ENCODE measurements at regions not wholly inside any gene's neighbourhood (a gene's known extent, or its start where the extent isn't known, plus 50 kb on each side); places are given as distances from the start of the nearest gene placed in this dataset.
"Not testable (repeated sequence)": the region's sequence is repeated elsewhere in the genome, so short reads cannot be mapped to it uniquely, and the experiment has no call there.

DNA sequence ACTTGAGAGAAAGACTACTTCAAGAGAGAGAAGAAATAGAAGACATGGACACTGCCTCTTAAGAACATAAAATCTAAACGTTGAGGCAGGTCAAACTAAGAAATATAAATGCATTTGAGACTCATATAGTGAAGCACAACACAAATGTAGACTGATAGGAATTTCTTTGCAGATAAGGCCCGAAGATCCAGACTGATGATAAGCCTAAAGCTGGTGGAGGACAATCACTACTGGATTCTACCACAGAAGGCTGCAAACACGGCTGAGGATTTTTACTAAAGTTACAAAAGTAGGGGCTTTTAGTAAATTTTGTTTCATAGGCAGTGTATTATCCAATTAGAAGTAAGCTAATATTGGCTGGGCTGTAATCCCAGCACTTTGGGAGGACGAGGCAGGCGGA, 278.3 kb downstream of the RAP2B start:
- DNase-seq (ENCODE audit: low spot score): no peak

DNA sequence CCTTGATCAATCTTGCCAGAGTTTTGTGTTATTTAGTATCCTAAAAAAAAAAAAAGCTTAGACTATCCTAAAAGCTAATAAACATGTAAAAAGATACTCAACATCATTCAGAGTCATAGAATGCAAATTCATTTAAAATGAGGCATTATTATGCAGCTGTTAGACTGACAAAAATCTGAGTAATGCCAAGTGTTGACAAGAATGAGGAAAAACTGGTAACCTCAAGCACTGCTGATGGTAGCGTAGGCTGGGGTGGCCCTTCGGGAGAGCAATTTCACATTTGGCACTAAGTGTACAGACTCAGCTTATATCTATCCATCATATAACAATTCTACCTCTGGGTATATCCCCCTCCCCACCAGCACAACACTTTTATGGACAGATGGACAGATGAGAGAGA, 280.4 kb downstream of the RAP2B start:
- no peak for DNase-seq (ENCODE audit: low spot score)

DNA sequence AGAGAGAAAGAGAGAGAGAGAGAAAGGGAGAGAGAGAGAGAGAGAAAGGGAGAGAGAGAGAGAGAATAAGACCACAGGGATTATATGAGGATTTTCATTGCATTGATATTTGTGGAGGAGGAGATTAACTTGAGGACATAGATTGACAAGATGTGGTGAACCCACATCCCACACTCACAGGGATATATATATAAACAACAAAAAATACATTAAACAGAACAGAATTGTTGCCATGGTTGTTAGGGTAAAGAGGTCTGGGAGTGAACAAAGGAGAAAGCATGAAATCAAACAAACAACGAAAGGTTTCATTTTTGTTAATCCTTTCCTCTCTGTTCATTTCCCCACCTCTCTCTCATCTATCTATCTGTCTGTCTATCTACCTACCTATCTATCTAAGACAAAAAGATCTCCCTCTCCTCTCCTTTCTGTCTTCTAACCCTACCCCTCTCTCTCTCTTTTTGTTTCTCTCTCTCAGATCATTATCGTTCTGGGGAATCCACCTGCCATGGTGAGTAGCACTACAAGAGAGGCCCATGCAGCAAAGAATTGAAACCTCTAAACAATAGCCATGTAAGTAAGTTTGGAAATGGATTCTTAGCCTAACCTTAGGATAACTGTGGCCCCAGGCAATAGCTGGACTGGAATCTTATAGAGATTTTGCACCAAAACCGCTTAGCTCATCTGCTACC, 280.9 kb downstream of the RAP2B start:
- DNase-seq (ENCODE audit: low spot score): no peak

DNA sequence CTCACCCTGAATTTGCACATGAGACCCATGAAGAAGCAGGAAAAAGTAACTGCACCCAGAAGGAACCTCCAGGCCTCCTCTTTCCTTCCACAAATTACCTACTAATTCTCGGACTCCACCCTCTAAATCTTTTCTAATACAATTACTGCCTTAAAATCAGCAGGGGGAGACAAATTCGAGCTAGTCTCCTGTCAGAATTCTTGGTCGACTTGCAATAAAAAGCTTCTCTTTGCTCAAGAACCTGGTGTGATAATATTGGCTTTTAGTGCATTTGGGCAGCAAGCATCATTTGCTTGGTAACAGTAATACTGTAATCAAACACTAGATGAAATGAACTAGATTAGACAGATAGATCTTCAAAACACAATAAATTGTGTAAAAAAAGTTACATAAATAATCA, 281.9 kb downstream of the RAP2B start:
- DNase-seq (ENCODE audit: low spot score): no peak

DNA sequence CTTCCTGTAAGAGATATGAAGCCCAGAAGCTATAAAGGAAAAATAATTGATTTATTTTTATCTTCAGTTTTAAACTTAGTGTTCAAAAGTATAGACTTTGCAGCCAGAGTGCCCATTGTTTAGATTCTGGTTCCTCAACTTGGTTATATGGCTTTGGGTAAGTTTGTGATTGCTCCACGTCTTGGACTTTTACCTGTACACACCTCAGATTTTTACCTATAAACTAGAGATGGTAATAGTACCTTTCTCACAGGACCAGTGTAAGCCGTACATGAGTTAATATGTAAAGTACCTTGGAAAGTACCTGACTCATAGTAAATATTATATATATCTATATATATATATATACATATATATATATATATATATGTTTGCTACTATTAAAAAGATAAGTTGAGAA, 283.8 kb downstream of the RAP2B start:
- DNase-seq (ENCODE audit: low spot score): no peak

DNA sequence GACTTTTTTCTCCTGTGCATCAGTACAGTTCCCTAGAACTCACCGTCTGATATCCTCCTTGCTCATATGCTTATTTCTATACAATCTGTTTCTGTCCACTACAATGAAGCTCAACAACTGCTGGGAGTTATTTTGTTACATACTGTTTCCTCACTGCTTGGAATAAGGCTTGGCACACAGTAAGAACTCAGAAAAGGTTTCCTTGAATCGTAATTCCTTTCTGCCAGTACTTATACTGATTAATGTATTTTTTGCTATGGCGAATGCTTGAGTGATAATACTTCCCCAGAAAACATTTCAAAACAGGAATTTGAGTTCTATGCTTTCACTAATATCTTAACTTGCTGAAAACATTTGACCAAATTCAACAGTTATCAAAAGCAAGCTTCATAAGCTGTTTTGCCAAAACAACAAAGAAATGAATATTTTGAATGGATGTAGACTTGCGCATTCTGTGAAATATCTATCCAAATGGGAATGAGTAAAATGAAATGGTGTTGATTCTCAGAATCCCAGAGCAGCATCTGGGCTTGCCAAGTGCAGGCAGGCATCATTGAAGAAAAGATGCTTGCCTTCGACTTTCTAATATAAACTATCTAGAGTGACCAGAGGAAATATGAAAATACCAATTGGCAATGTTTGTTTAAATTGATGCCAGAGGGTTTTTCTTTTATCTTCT, 286.3 kb downstream of the RAP2B start:
- no peak for DNase-seq (ENCODE audit: low spot score)

DNA sequence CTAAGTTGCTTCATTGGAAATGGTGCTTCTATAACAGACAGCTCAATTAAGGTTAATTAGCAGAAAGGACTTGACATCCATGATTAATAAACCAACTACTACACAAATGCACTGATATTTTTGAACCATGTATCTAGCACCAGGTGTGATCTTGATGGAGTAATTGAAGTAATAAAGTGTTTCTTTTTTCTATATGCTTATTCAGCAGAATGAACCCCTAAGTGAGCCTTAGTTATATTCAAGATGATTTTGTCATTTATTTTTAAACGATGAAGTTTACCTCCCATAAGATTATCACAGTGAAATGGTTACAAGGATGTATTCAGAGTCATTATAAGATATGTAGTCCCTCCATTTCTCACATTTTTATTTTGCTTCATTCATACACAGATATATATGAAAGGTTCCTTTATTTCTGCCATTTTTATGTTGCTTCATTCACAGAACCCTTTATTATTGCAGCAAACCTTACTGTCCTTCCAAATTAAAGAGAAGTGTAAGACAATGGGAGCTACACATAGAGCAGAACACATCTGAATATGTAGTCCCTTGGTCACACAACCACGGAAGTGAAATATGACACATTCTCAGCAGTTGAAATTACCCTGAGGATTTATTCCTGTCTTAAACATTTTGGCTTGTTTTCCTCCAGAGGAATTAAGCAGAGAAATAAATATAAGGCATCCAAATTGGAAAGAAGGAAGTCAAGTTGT, 295.0 kb downstream of the RAP2B start:
- DNase-seq (ENCODE audit: low spot score): no peak

DNA sequence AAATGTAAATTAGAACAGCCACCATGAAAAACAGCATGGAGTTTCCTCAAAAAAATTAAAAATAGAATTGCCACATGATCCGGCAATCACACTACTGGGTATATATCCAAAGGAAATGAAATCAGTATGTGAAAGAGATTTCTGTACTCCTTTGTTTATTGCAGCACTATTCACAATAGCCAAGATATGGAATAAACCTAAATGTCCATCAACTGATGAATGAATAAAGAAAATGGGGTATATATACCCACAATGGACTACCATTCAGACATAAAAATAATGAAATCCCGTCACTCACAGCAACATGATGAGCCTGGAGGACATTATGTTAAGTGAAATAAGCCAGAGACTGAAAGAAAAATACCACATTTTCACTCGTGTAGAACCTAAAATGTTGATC, 296.9 kb downstream of the RAP2B start:
- no peak for DNase-seq (ENCODE audit: low spot score)

DNA sequence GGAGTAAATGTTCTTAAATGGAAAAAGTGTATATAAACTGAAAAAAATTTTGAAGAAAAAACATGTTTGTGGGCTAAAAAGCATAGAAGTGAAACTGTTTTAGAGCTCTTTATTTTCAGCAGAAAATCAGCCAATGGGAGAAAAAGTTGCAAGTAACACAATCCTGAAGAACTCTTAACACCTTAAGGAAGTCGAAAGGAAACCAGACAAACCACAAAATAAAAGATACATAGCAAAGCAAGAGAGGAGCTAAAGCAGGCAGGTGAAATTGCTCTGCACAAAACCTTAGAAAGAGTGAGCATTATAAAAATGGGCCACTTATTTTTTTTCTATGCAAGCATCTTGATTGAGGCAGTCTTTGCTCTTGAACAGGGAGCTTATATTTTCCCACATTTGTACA, 300.5 kb downstream of the RAP2B start:
- no peak for DNase-seq (ENCODE audit: low spot score)

DNA sequence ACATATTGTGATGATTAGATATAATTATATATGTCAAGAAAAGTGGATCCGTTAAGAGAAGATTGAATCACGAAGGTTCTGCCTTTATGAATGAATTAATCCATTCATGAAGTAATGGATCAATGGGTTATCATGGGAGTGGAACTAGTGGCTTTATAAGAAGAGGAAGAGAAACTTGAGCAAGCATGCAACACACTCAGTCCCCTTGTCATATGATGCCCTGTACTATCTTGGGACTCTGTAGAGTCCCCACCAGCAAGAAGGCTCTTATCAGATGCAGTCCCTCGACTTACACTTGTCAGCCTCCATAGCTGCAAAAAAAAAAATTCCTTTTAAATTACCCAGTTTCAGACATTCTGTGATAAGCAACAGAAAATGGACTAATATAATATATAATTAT, 301.9 kb downstream of the RAP2B start:
- no peak for DNase-seq (ENCODE audit: low spot score)

DNA sequence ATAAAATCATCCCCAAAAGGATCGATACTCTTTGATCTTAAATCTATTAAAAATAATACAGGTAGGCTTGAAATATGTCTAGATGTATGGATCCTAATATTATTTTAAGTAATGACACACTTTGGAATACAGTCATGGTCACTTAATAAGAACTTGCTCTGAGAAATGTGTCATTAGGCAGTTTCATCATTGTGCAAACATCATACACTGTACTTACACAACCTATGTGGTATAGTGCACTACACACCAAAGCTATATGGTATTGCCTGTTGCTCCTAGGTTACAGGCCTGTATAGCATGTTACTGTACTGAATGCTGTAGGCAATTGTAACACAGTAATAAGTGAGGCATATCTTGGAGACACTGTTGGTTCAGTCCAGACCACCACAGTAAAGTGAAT, 307.1 kb downstream of the RAP2B start:
- DNase-seq (ENCODE audit: low spot score): no peak

DNA sequence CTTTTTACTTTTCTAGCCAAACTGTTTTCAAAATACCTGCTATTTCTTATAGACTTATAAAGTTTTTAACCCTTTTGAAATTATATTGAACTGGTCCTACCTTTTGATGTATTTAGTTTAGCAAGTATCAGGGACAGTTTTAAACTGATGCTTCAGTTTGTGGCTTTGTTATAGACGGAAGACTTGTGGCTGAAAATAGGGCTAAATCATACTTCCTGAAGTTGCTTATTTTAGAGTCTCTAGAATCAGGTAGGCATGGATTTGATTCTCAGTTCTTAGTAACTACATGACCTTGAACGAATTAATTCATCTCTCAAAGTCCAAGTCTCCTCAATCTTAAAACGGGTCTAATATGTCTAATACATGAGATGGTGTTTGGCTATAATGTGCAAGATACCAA, 322.8 kb downstream of the RAP2B start:
- DNase-seq (ENCODE audit: low spot score): no peak

DNA sequence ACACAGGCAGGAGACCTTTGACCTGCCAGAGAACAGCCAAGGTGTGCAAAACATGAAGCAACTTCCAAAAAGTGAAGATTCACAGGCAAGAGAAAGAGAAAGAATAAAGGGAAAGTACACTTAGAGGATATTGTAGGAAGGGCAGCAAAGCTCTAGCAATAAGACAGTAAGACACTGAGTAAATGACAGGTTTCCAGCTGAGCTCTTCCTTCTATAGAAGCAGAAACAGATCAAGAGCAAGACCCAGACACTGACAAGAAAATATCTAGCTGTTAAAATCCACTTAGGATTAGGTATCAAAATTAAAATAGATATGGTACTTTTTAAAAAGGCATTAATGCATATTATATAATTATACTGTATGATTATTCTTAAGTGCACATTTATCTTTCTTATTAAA, 333.4 kb downstream of the RAP2B start:
- DNase-seq (ENCODE audit: low spot score): no peak

DNA sequence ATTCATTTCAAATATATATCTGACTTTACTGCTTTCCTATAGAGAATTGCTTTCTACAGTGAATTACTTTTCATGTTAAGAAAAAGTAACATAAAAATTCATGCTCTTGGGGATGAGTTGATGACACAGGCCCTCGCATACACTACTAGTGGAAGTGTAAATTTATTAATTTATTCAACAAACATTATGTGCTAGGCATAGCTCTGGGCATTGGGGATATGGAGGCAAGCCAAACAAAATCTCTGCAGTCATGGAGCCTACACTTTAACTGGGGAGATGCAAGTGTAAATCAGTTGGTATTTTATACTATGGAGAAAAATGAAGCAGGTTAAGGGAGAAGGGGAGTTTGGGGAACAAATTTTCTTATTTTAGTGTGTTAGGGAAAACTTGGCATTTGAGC, 340.7 kb downstream of the RAP2B start:
- no peak for DNase-seq (ENCODE audit: low spot score)

DNA sequence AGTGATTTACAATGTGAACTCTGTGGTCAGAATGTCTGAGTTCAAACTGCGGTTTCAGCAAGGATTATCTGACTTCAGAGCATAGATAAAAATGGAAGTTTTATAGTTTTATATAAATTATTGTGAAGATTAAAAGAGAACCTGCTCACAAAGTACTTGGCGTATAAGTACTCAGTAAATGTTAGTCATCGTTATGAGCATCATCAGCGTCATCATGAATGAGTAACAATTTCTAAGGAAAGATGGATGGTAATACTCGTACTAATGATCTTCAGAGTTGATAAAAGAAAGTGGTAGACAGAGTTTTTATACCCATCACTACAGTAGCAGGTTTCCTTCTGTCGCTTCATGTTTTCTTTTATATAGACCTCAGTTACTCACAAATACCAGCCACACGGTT, 341.8 kb downstream of the RAP2B start:
- no peak for DNase-seq (ENCODE audit: low spot score)

DNA sequence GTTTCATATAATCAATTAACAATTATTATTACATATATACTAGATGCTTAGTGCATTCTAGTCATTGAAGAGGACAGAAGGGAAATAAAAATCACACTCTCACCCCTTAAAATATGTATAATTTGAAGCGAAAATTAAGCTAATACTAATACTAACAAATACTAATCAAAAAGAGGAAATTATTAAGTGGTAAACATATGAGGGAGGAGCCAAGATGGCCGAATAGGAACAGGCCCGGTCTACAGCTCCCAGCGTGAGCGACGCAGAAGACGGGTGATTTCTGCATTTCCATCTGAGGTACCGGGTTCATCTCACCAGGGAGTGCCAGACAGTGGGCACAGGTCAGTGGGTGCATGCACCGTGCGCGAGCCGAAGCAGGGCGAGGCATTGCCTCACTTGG, 344.2 kb downstream of the RAP2B start:
- not testable (repeated sequence) for DNase-seq (ENCODE audit: low spot score)

DNA sequence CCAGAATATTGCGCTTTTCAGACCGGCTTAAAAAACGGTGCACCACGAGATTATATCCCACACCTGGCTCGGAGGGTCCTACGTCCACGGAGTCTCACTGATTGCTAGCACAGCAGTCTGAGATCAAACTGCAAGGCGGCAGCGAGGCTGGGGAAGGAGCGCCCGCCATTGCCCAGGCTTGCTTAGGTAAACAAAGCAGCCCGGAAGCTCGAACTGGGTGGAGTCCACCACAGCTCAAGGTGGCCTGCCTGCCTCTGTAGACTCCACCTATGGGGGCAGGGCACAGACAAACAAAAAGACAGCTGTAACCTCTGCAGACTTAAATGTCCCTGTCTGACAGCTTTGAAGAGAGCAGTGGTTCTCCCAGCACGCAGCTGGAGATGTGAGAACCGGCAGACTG, 344.7 kb downstream of the RAP2B start:
- DNase-seq (ENCODE audit: low spot score): not testable (repeated sequence)

DNA sequence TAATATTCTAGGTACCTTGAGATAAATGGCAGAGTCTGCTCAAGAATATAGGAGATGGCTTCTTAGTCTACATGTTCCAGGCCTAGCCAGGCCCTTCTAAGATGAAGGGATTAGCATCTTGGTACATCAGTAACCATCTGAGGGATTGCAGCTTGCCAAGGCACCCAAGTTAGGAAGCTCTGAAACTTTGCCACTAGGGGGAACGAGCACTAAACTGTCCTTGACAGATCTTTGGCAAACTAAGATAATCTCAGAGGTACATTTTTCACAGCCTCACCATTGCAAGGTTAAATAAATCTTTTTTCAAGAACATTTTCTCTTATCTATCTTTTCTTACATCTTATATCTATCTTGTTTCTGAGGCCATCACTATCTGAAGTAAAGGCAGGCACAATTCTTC, 351.2 kb downstream of the RAP2B start:
- no peak for DNase-seq (ENCODE audit: low spot score)

DNA sequence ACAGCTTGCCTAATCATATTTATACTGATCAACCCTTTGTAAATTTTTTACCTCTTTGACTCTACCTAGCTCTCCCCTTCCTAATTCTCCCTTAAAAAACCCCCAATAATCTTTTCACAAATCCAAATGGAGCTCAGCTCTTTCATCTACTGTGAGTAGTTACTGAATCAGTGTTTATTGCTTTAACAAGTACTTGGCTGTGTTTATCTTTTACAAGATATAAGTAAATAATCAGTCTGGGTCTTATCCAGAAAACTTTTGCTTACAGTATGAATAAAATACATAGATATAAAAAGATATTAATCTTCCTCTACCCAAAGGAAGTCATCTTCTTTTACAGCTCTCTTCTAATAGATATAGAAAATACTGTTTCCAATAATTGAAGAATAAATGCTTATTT, 366.4 kb downstream of the RAP2B start:
- no peak for DNase-seq (ENCODE audit: low spot score)

DNA sequence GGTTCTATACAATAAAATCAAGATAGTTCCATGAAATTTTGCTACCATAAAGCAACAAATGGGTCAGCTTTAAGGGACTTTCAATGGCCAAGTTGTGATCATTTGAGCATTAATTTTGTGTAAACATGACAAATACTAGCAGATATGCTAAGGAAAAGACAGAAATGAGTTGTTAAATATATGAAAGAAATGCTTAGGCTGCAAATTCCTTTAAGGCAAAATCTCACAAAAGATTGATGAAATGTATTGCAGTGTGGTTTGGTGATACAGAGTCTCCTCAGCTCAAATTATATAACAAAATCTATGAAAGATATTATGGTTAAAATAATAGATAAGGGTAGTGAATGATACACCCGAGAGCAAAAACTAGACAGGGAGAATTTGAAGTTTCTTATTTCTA, 377.2 kb downstream of the RAP2B start:
- no peak for DNase-seq (ENCODE audit: low spot score)

DNA sequence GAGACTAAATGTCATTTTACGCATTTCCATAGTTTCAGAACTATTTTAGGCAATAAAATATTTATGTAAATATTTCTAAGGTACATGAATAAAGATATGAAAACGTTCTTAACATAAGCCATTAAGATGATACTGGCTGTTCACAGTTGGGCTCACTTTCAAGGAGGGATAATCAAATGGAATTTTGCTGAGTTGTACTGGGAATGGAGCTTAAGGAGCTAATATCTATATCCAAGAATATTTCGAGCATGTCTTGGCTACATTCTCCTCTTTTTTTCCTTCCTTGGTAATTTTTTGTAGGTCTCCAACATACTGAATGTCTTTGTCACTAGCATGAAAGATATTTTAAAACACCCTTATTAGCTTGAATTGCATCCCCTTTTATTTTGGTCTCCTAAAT, 383.4 kb downstream of the RAP2B start:
- DNase-seq (ENCODE audit: low spot score): no peak

DNA sequence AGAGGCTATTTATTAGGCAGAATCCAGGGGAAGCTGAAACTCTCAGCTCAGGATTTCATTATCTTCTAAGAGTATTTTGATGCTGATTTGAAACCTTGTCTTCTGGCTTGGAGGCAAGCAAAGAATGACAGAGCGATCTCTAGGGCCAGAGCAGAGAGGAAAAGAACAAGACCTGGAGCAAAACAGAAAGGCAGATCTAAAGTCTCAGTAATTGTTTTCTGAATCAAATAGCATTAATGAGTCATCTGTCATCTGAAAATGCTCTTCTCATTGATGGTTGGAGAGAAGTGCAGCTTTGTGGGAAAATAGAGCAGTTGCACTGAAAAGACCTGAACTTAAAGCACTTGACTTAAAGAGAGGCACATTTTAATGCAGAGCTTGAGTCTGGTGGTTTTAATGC, 385.9 kb downstream of the RAP2B start:
- no peak for DNase-seq (ENCODE audit: low spot score)

DNA sequence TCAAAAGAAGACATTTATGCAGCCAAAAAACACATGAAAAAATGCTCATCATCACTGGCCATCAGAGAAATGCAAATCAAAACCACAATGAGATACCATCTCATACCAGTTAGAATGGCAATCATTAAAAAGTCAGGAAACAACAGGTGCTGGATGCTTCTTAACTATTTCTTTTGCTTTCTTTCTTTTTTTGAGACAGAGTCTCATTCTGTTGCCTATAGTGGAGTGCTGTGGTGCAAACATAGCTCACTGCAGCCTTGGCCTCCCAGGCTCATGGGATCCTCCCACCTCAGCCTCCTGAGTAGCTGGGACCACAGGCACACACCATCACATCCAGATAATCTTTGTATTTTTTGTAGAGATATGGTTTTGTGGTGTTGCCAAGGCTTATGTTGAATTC, 387.7 kb downstream of the RAP2B start:
- not testable (repeated sequence) for DNase-seq (ENCODE audit: low spot score)

All from germinal center (tissue), 1 donor.